Osteoblast (primary cell): ENCODE measurements at regions not wholly inside any gene's neighbourhood (a gene's known extent, or its start where the extent isn't known, plus 50 kb on each side); places are given as distances from the start of the nearest gene placed in this dataset.

ENCODE experiments used
- DNase-seq: peaks from one replicate; pipeline ENCODE4 v3.0.0; 2011; ENCODE audit warnings: low spot score, mixed read lengths; ENCODE audit not compliant: insufficient read length; ENCODE audit errors: missing footprints
- H2AFZ ChIP-seq: 2 replicates; pipeline ENCODE4 v1.6.0; 2011; ENCODE audit warnings: mild to moderate bottlenecking, low read length
- H3K27ac ChIP-seq: 2 replicates; pipeline ENCODE4 v1.5.1; 2011; ENCODE audit warnings: mild to moderate bottlenecking, low read depth, low read length, moderate library complexity
- H3K27me3 ChIP-seq: 2 replicates; pipeline ENCODE4 v1.6.0; 2012; ENCODE audit warnings: mild to moderate bottlenecking, control low read depth, inconsistent platforms, low read length, moderate library complexity; ENCODE audit not compliant: insufficient read depth
- H3K36me3 ChIP-seq: 2 replicates; pipeline ENCODE4 v1.5.1; 2011; ENCODE audit warnings: mild to moderate bottlenecking, low read length, control low read depth, moderate library complexity; ENCODE audit not compliant: insufficient read depth
- H3K4me1 ChIP-seq: 2 replicates; pipeline ENCODE4 v1.5.1; 2011; ENCODE audit warnings: mild to moderate bottlenecking, low read length, control low read depth, moderate library complexity; ENCODE audit not compliant: insufficient read depth
- H3K4me2 ChIP-seq: 2 replicates; pipeline ENCODE4 v1.6.0; 2011; ENCODE audit warnings: mild to moderate bottlenecking, low read length; ENCODE audit not compliant: insufficient read depth
- H3K4me3 ChIP-seq: fragments of 200-600 bp; sonication (generic); 3 replicates; pipeline ENCODE4 v1.5.1; 2012; ENCODE audit warnings: mild to moderate bottlenecking, low read length, inconsistent platforms; ENCODE audit not compliant: insufficient read depth
- H3K79me2 ChIP-seq: 2 replicates; pipeline ENCODE4 v1.6.0; 2012; ENCODE audit warnings: mild to moderate bottlenecking, low read length, control low read depth, inconsistent platforms; ENCODE audit not compliant: insufficient read depth
- H3K9me3 ChIP-seq: 2 replicates; pipeline ENCODE4 v1.5.1; 2011; ENCODE audit warnings: low read depth, low read length, control low read depth
- H4K20me1 ChIP-seq: 2 replicates; pipeline ENCODE4 v1.6.0; 2012; ENCODE audit warnings: mild to moderate bottlenecking, low read length, control low read depth; ENCODE audit not compliant: insufficient read depth
- CTCF ChIP-seq: IDR thresholded peaks from 2 replicates; pipeline ENCODE4 v1.5.1; 2011; ENCODE audit warnings: mild to moderate bottlenecking, low read depth, low read length, moderate library complexity; ENCODE audit errors: extremely low read depth

DNA sequence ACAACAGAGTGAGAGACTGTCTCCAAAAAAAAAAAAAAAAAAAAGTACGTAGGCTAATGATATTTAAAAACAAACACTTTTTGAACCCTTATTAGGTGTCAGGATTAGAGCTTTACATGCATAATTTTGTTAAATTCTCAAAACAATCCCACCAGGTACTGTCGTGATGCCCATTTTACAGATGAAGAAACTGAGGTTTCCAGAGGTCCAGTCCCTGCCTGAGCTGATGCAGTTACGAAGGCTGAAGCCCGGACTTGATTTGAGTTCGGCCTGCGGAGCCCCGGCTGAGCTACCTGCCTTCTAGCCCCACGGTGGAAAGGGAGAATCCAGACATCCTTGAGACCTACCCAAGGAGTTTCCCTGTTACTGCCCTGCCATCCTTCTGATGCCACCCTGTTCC, 137.5 kb upstream of the EEF2KMT start:
- H3K27me3 ChIP-seq: no peaks in the 10 kb centered on the region
- no peak overlapping the region for H3K4me2 ChIP-seq
- DNase-seq: no peak
- H3K4me3 ChIP-seq: no peak overlapping the region
- H3K79me2 ChIP-seq: no peaks in the 10 kb centered on the region
- H3K27ac ChIP-seq: no peak overlapping the region
- no peak for TF ChIP-seq CTCF
- H4K20me1 ChIP-seq: no peaks in the 10 kb centered on the region
- H3K36me3 ChIP-seq: no peaks in the 10 kb centered on the region
- no peaks in the 10 kb centered on the region for H3K9me3 ChIP-seq
- no peak overlapping the region for H2AFZ ChIP-seq
- no peaks in the 10 kb centered on the region for H3K4me1 ChIP-seq

DNA sequence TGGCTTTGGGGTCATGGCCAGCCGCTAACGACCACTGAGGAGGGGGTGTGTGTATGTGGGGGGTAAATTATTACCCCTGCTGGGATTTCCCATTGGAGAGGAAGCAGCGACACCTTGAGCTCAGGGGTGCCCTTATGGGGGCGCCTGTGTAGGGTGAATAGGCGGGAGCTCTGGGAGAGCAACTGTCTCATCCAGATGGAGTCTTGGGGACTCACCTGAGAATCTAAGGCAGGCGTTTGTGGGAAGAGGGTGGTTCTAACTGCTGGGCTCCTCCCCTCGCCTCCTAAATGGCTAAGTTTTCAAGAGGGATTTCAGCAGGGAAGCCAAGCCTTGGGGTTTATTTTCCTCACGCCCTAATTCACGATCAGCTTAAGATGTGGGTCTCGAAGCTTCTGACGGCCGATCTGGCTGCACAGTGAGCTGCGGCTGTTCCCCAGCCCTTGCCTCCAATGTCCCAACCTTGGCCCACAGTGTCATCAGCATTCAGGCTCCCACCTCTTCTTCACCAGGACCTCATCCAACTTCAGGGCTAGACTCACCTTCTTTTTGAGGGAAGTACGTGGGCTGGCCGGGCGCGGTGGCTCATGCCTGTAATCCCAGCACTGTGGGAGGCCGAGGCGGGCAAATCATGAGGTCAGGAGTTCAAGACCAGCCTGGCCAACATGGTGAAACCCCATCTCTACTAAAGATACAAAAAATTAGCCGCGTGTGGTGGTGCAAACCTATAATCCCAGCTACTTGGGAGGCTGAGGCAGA, 136.9 kb upstream of the EEF2KMT start:
- no peak for DNase-seq

DNA sequence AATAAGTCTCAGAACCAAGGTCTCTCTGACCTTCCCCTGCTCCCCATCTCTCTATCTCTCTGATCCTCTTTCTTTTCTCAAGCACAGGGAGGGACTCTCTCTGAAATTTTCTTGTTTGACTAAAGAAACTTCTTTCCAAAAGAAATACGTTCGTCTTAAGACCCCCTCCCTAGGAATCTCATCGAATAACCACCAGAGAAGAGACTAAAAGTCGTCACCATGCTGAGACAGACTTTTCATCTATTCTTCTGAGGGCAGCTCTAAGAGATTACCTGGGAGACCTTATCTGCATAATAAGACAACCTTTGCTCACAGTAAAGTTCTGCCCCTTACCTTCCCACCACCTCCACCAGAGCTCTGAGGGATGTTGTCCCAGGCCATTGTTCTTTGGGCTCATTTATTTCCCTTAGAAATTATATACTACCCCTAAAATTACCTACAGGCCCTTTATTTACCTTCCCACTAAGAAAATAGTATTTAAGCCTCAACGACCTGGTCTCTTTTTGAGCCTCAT, 133.7 kb upstream of the EEF2KMT start:
- no peak overlapping the region for H2AFZ ChIP-seq
- H4K20me1 ChIP-seq: no peaks in the 10 kb centered on the region
- no peaks in the 10 kb centered on the region for H3K36me3 ChIP-seq
- no peaks in the 10 kb centered on the region for H3K27me3 ChIP-seq
- no peak overlapping the region for H3K4me3 ChIP-seq
- no peak for DNase-seq
- H3K4me1 ChIP-seq: no peaks in the 10 kb centered on the region
- no peak overlapping the region for H3K4me2 ChIP-seq
- no peak overlapping the region for H3K27ac ChIP-seq
- TF ChIP-seq CTCF: no peak
- no peaks in the 10 kb centered on the region for H3K9me3 ChIP-seq
- H3K79me2 ChIP-seq: no peaks in the 10 kb centered on the region

More for the DNA sequence above, 136.9 kb upstream of the EEF2KMT start:
- no peak for TF ChIP-seq CTCF
- no peaks in the 10 kb centered on the region for H3K27me3 ChIP-seq
- no peak overlapping the region for H2AFZ ChIP-seq
- H3K79me2 ChIP-seq: no peaks in the 10 kb centered on the region
- no peak overlapping the region for H3K27ac ChIP-seq
- H3K4me1 ChIP-seq: no peaks in the 10 kb centered on the region
- H3K9me3 ChIP-seq: no peaks in the 10 kb centered on the region
- no peak overlapping the region for H3K4me2 ChIP-seq
- no peak overlapping the region for H3K4me3 ChIP-seq
- H4K20me1 ChIP-seq: no peaks in the 10 kb centered on the region
- H3K36me3 ChIP-seq: no peaks in the 10 kb centered on the region

DNA sequence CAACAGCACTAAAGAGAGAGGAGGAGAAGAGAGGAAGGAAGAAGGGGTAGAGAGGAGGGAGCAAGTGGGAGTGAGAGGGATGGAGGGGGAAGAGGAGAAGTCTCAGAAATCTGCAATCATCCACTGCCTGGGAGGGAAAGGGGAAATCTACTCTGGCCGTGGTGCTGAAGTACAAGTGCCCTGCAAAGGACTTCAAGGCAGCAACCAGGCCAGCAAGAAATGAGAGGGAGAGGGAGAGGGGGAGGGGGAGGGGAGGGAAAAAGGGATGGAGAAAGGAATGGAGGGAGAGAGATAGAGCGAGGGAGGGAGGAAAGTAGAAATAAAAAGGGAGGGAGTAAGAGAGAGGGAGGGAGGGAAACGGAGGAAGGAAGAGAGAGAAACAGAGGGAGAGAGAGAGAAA, 130.8 kb upstream of the EEF2KMT start:
- H3K4me1 ChIP-seq: no peaks in the 10 kb centered on the region
- H3K9me3 ChIP-seq: no peaks in the 10 kb centered on the region

More for the DNA sequence above, 130.8 kb upstream of the EEF2KMT start:
- no peak overlapping the region for H2AFZ ChIP-seq
- no peak overlapping the region for H3K4me2 ChIP-seq
- no peak for DNase-seq
- H3K4me3 ChIP-seq: no peak overlapping the region
- no peak overlapping the region for H3K27ac ChIP-seq
- H3K79me2 ChIP-seq: no peaks in the 10 kb centered on the region
- TF ChIP-seq CTCF: no peak
- no peaks in the 10 kb centered on the region for H3K27me3 ChIP-seq
- H3K36me3 ChIP-seq: no peaks in the 10 kb centered on the region
- H4K20me1 ChIP-seq: no peaks in the 10 kb centered on the region
